ENCODE measurements at regions not wholly inside any gene's neighbourhood (a gene's known extent, or its start where the extent isn't known, plus 50 kb on each side); places are given as distances from the start of the nearest gene placed in this dataset.

DNA sequence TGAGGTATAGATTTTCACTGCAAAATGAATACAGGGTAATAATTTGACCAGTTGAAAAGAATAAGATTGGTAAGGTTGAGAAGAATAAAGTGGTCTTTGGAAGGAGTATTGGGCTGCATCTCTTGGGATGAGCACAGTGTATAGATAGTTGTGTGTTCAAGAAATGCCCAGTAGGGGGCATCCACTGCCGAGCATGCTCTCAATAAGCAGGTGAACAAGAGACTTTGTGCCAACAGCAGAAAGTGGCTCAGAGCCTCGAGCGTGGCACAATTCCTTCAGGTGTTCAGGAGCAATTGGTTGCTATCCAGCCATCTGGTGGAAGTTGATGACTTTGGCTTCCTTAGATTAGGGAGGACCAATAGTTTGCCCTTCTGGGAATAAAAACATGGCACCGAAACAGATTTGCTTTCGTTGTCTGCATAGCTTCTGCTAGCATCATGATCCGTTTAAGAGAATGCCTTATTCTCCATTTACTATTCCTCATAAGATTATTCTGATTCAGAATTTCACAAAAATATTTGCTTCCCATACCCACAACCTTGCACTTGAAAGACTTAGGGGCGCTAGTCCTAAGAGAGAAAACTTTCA lies 258.1 kb upstream of the NEIL3 start:
- no peak for DNase-seq

DNA sequence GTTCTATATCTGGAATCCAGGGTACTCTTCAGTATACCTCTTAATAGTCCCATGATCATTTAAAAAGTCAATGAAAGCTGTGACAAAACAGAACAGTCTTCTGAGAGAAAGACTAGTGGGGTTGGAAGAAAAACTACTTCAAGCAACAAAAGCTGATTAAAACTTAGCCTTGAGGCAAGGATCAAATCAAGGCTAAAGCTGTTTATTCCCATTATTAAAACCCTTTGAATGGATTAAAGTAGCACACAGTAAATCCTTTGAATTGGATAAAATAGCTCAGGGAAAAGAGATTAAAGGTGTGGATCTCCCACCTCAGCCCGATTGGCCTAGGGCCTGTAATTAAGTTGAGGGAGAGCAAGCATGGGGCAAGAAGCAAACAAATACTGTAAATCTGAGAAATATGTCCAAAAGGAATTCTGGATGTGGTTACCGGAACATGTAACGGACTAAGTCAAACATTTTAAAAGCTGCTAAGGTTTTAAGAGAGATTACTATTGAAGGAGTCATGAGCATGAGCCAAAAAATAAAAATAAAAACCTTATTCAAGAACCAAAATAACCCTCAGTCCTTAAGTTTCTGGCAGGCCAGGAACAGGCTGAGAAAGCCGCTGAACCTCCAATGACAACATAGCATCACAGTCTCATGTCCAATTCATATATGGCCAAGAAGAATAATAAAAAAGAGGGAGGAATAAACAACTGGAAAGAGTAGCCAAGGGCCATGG lies 257.3 kb upstream of the NEIL3 start:
- DNase-seq: peak; percentile 19

DNA sequence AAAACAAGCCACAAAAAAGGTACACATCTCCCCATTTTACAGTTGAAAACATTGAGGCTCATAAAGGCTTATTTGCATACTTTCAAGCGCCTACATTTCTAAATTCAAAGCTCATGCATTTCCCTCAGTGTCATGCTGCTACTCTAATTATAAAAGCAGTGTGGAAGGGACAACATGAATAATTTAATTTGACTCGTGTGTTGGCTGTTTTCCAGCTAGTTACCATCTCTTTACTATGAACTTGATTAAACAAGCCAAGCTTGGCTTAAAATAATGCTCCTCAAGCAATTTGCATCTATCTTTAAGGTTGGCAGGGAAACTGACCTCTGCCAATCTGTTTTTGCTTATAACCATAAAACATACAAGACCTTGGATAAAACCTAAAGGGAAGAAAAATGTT lies 252.5 kb upstream of the NEIL3 start:
- DNase-seq: no peak

DNA sequence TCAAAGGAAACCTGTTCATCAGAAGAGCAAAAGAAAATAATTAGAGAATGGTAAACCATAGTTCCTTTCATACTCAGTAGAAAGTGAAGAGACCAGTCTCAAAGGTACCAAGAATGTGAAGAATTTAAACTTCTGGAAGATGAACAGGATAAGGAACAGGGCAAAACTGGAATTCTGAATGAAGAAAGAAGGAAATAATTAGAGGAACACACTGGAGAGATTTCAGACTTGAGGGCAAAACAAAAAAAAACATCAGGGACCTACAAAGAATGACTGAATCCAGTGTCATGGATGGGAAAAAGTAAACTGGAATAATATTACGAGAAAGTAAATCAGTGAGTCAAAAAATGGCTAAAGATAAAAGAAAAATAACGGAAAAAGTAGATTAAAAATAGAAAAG lies 245.6 kb upstream of the NEIL3 start:
- DNase-seq: no peak

DNA sequence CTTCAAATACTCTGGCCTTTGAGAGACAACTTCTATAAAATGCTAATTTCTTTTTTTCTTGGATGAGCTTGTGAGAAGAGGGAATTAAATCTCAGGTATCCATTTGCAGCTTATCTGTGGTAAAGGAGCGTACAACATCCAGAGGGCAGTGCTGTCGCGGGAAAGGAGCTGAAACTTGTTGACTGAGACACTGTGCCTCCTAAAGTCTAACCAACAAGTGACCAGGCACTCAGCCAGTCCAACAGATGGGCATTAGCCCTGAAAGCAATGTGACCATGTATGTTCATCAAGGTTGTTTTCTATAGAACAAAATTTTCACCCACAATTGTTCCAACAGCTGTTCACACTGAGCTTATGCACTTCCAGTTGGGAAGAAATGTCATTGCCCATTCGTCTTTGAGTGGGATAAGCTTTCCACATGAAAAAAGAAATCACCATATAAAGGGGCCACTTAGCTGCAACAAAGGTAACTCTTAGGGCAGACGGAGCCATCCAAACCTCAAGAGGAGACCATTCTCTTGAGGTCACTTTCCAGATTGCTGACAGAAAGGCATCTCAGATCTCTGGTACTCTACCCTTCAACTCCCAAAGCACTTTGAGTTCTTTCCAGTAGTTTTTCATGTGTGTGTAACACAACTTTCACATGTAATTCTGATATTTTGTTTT lies 244.8 kb upstream of the NEIL3 start:
- DNase-seq: no peak

DNA sequence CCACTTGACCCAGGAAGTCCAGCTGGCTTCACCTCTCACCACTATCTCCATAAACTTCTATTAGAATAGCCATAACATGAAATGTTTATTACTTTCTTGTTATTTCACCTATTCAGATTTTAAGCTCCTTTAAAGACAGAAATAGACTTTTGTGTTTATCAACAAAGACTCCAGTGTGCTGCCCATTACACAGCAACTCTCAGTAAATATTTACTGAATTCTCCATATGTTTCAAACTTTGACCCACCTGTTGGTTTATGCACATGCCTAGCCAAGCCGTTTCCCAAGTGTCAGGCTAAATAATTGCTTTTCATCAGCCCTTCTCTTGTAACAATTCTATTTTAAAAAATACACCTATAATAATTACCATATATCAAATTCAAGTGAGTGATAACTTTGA lies 242.9 kb upstream of the NEIL3 start:
- no peak for DNase-seq

DNA sequence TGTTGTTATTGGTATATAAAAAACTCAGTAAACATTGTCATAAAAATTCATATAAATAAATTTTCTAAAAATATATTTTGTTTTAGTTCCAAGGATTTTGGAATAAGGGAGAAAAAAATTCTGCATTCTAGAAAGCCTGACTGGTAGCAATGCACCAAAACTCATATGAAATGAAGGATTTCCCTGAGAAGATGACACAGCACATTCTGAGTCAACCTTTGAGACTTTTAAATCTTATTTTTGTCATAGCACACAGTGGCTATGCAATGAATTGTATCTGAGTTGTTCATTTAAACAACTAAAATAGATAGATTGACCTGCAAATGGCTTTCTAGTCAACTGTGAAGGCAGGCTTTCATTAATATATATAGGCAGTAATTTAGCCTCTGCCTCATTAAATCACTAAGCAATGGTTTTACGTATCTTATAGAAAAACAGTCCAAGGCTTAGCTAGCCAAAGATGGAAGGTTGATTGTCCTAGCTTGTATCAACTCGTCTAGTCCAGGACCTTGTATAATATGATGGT lies 239.1 kb upstream of the NEIL3 start:
- no peak for DNase-seq

DNA sequence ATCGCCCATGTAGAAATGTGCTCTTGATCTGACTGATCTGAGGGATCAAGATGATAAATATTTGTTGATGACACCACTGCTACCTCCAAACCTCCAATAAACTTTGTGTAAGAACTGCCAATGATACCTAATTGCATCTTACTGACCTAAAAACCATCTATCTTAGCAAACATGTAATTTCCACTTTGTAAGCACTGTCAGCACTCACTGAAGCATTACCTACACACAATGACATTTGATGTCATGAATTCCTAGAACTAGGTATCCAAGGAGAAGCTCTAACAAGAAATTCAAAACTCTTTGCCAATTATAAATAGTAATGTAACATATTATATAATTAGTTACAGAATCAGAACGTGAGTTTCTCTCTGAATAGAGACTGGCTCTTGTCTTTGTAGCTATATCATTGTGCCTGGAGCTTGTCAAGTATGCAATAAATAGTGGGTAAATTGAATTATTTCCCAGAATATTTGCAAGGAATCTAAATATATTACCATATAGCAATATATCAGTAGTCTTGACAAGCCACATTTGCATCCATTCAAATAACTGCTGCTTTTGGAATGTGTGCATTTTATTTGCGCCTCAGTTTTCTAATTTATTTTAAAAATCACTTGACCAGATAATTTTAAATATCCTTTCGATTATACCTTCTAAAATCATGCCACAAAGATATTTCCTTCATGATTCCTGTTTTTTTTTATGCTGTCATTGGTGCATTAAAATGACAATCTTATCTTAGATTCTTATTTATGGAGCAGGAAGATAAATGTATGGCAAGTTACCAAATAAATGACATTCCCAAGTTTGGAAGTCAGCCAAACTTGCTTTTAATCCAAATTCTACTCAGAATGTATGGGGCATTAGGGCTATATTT lies 232.3 kb upstream of the NEIL3 start:
- DNase-seq: no peak

DNA sequence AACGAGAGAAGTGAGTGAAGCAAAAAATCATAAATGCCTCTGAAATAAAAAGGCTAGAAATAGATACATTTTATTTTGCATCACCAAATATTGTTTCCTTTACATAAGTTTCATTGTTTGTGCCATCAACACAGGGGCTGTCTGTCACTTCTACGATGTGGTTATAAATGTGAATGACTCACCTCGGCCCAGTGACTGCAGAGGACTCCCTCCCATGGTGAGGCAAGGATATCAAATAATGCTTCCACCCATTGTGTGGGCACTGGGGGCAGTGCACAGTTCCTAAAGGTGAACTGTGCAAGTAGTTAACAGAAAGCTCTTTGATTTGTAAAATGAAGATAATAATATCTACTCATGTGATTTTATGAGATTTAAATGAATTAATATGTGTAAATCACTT lies 230.3 kb upstream of the NEIL3 start:
- no peak for DNase-seq

DNA sequence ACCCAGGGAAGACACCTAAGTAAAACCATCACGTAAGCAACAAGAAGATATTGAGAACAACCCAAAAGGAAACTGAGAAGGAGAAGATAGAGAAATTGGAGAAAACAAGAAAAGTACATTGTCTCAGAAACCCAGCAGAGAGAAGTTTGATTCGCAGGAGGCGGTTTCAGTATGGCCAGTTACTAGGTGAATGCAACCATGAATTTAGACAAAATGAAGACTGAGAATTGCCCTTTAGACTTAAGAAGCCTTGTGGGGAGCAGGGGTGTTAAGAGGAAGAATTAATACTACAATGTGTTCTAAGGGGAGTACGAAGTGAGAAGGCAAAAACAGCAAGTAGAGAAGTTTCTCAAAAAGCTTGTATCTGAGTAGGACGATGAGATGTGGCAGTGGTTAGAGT lies 229.3 kb upstream of the NEIL3 start:
- no peak for DNase-seq

DNA sequence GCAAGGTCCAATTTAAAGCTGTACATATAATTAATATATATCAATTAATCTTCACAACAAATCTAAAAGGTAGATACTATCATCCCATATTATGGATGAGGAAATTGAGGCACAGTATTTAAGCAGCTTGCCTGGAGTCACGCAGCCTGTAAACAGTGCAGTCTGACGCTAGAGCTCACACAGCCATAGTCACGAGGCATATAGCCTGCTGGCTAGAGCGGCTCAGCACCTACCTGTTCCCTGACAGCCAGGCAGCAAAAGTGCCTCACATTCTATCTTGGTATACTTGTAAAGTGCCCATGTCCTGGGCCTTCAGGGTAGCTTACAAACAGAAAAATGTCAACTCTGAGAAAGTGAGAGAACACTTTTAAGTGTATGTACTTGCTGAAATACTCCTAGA lies 222.6 kb upstream of the NEIL3 start:
- DNase-seq: no peak

DNA sequence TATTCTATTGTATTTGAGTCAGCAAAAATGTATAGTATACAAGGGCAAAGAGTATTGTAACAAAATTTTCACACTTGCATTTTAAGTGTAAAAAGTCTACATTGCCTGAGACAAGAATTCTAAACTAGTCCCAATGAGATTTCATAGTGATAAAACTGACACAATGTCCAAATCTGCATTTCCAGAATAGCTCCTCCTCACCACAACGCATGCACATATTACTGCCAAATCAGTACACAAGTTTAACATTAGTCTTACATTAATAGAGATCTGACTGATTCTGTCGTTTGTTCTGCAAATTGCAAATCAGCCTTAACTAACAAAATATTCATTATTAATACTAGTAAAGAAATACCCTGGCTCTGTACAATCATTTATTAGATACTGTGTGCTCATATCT lies 222.2 kb upstream of the NEIL3 start:
- no peak for DNase-seq

DNA sequence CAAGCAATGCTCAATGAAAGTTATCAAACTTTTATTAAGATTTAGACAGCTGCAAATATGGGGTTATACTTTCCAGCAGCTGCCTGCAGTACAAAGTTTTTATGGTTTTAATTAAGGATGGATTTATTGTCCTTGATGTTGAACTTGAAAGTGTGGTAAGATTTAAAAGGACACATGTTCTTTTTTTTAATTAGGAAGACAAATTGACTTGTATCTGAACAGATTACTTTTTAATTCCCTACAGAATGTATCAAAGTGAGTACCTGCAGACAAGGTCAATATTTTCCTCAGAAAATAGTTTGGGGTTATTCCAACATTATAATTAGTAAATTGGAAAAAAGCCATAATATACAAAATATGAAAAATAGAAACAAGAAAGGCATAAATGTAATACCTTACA lies 218.2 kb upstream of the NEIL3 start:
- no peak for DNase-seq

DNA sequence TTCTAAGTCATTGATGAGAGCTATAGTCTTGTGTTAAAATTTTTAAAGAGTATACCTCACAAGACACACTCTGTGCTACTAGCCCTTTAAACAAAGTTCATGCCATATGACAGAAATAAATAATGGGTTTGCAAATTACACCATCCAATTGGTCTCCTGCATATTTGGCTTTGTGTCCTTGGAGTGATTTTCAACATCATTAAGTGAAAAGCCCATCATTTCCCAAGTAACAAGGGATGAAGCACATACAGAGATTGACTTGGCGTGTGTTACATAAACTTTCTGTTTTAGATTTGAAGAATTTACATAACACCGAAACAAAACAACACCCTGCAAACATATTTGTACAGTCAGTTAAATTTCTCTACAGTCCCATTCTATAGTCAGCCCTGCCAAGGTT lies 216.9 kb upstream of the NEIL3 start:
- no peak for DNase-seq

DNA sequence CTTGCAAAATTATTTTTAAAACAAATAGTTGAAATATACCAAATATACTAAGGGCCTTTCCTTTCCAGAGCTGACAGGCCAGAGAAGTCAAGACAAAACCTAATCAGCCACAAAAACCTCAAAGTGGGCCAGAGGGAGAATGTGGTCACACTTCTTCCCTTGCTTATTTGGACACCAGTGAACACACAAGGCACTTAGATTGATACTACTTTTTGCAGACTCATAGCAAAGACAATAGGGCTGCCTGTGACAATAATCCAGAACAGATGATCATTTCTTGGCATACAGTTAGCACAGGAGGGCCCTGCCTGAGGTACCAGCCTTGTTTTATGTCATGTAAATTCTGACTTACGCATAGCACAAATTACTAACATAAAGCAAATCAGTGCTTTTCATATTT lies 215.7 kb upstream of the NEIL3 start:
- no peak for DNase-seq

DNA sequence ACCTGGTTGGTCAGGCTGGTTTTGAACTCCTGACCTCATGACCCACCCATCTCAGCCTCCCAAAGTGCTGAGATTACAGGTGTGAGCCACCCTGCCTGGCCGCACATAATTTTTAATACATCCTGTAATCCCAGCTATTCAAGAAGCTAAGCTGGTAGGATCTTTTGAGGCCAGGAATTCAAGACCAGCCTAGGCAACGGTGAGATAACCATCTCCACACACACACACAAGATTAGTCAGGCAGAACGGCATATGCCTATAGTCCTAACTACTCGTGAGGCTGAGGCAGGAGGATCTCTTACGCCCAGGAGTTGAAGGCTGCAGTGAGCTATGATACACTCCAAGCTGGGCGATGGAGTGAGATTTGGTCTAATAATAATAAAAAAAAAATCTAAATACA lies 212.4 kb upstream of the NEIL3 start:
- no peak for DNase-seq

DNA sequence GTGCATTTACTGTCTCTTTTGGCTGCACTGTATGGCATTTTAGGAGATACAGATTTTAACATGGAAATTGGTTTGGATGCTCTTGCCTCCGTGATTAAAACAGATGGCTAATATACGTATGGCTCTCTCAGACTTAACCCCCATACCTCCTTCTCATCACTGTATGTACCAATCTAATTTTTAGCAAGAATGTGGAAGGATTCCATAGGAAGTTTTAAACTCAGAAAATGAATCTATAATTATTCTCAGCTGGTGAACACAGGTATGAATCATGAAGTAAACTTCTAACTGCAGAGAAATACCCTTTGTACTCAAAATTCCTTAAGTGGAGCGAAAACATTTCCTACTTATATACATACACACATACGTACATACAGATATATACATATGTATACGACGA lies 210.5 kb upstream of the NEIL3 start:
- DNase-seq: no peak

DNA sequence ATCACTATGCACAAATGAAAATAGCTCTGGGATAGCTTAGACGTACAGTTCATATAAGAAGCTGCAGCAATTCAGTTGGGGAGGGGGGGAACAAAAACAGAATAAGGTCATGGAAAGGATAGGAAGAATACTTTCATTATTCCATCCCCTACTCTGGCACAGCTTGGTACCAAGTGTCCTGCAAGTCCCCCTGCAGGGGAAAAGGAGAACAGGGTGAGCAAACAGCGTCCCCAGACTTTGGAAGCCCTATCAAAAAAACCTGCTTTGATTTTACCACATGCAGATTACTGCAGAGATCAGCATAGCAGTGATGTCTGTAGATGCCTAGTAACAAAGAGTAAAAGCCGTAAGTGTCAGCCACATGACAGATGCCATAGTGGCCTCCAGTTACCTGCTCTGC lies 209.4 kb upstream of the NEIL3 start:
- DNase-seq: no peak

DNA sequence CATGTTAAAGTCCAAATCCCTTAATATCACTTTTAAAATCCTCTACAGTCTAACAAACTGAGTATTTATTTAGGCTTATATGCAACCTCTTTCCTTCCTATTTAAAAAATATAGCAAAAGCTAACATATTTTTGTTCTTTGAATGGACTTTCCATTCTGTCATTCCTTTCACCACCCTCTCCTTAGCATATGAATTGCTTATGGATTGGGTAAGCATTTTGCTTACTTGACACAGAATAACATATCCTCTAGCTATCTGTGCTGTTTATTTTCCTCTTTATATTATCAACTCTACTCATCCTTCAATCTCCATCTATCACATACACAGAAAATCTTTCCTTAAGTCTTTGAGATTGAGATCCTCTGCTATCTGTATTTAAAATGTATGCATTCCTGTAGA lies 206.1 kb upstream of the NEIL3 start:
- DNase-seq: no peak

DNA sequence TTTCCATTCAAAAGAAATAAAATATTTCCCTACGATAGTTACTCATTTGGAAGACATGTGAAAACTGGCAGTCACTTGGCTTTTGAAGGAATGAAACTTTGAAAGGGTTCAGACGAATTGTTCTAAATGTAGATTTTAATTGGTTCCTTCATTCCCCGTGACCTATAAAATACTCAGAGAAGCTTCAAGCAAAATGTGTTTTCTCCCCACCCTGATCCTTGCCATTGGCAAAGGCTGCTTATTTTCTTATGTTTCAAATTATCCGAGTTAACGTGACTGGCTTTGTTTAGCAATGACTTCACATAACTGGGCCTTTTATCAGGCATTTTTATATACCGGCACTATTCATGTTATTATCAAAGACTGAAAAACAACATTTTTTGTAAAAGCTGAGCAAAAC lies 204.1 kb upstream of the NEIL3 start:
- no peak for DNase-seq

DNA sequence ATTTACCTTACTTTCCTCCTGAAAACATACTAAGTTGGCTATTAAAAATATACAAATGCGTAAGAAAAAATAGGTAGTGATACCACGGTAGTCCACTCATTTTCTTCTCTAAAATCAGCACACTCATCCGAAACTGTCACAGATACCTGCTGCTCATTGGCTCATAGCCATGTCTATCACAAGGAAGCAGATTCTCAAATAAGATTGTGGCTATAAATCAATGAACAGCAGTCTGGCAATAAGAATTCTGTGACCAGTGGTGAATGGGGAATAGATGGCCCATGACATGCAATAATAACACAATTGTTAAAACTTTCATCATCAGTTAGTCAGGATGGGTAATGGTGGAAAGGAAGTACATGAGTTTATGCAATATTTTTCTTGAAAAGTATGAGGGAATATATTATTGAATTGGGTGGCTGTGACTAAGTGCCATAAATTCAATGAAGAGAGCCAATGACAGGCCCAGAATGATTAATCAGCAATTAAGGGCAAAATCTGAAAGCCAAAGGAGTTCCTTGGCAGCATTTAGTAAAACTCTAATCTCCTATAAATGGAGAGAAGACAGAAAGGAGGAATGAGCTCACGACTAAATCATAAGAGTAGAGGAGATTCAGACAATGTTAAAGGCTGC lies 202.3 kb upstream of the NEIL3 start:
- no peak for DNase-seq

DNA sequence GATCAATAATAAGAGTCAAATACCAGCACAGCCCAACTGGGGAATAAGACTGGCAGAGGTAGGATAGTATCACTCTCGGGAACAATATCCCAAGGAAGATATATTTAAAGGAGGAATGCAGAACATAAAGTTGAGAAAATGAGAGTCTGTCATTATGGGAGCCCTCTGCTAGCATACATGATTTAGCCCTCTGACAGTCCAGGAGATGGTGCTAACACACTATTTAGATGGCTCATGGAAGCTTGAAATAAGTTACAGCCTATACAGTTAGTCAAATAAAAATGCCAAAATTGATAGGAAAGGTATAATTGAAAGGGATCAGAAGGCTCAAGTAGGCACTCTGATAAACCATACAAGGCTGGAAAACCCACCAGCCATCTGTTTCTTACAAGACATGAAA lies 201.0 kb upstream of the NEIL3 start:
- DNase-seq: no peak
